KMS-11 (cell line): ENCODE measurements at regions not wholly inside any gene's neighbourhood (a gene's known extent, or its start where the extent isn't known, plus 50 kb on each side); places are given as distances from the start of the nearest gene placed in this dataset.

Experiments used
- H2AFZ ChIP-seq: fragments of 200-600 bp; sonication (generic); 2 replicates; pipeline ENCODE4 v1.6.1; 2016; ENCODE audit warnings: antibody characterized with exemption, mixed run types, low read depth
- H3K27ac ChIP-seq: fragments of 200-600 bp; sonication (generic); 2 replicates; pipeline ENCODE4 v1.6.1; 2016; ENCODE audit warnings: mild to moderate bottlenecking, mixed run types
- H3K27me3 ChIP-seq: fragments of 200-600 bp; sonication (generic); 2 replicates; pipeline ENCODE4 v1.6.1; 2017; ENCODE audit warnings: mild to moderate bottlenecking, low read depth, mixed run types, moderate library complexity; ENCODE audit not compliant: insufficient read depth
- H3K36me3 ChIP-seq: fragments of 200-600 bp; sonication (generic); 2 replicates; pipeline ENCODE4 v1.6.1; 2017; ENCODE audit warnings: mild to moderate bottlenecking, mixed run types; ENCODE audit not compliant: insufficient read depth
- H3K4me1 ChIP-seq: fragments of 200-600 bp; sonication (generic); 2 replicates; pipeline ENCODE4 v1.6.1; 2016; ENCODE audit warnings: mild to moderate bottlenecking, low read depth, mixed run types; ENCODE audit not compliant: poor library complexity, severe bottlenecking
- H3K4me2 ChIP-seq: fragments of 200-600 bp; sonication (generic); 2 replicates; pipeline ENCODE4 v1.7.0; 2016; ENCODE audit warnings: mild to moderate bottlenecking, mixed run types
- H3K4me3 ChIP-seq: fragments of 200-600 bp; sonication (generic); IDR thresholded peaks from 2 replicates; pipeline ENCODE4 v1.6.1; 2017; ENCODE audit warnings: low read depth, low read length, mixed read lengths; ENCODE audit not compliant: insufficient read depth
- H3K79me2 ChIP-seq: fragments of 200-600 bp; sonication (generic); 2 replicates; pipeline ENCODE4 v1.6.1; 2016; ENCODE audit warnings: low read depth, mixed run types; ENCODE audit not compliant: insufficient read depth
- H3K9ac ChIP-seq: fragments of 200-600 bp; sonication (generic); 2 replicates; pipeline ENCODE4 v1.6.1; 2016; ENCODE audit warnings: mild to moderate bottlenecking, mixed run types
- H4K20me1 ChIP-seq: fragments of 200-600 bp; sonication (generic); 2 replicates; pipeline ENCODE4 v1.6.1; 2016; ENCODE audit warnings: mild to moderate bottlenecking, mixed run types; ENCODE audit not compliant: insufficient read depth
- CTCF ChIP-seq: fragments of 200-600 bp; sonication (generic); conservative IDR thresholded peaks from 2 replicates; pipeline ENCODE4 v1.6.1; 2017; ENCODE audit warnings: low read depth, mild to moderate bottlenecking, antibody characterized with exemption, low read length, moderate library complexity, mixed read lengths

GRCh38 chr13:90632184-90632583 is 715.3 kb upstream of the MIR17HG start:
- H2AFZ ChIP-seq: no peak overlapping the region
- no peak overlapping the region for H3K4me3 ChIP-seq
- no peak overlapping the region for H3K27ac ChIP-seq
- no peak for TF ChIP-seq CTCF
- H3K27me3 ChIP-seq: no peaks in the 10 kb centered on the region
- no peak overlapping the region for H3K9ac ChIP-seq
- H4K20me1 ChIP-seq: no peaks in the 10 kb centered on the region
- H3K79me2 ChIP-seq: no peaks in the 10 kb centered on the region
- H3K36me3 ChIP-seq: no peaks in the 10 kb centered on the region
- H3K4me2 ChIP-seq: no peak overlapping the region
- H3K4me1 ChIP-seq: no peaks in the 10 kb centered on the region

- Histone ChIP-seq H3K4me3 (no peak overlapping the region), H2AFZ (no peak overlapping the region), H3K36me3 (no peaks in the 10 kb centered on the region), H3K79me2 (no peaks in the 10 kb centered on the region), H4K20me1 (no peaks in the 10 kb centered on the region), H3K4me2 (no peak overlapping the region), H3K9ac (no peak overlapping the region), H3K4me1 (no peaks in the 10 kb centered on the region), H3K27ac (no peak overlapping the region), H3K27me3 (no peaks in the 10 kb centered on the region)
- TF ChIP-seq CTCF: no peak
Observed at GRCh38 chr13:90633849-90634248, 713.6 kb upstream of the MIR17HG start.

- Histone ChIP-seq H3K4me1 (no peaks in the 10 kb centered on the region), H3K27me3 (no peaks in the 10 kb centered on the region), H3K4me3 (no peak overlapping the region), H3K9ac (no peak overlapping the region), H3K79me2 (no peaks in the 10 kb centered on the region), H2AFZ (no peak overlapping the region), H3K36me3 (no peaks in the 10 kb centered on the region), H3K4me2 (no peak overlapping the region), H4K20me1 (no peaks in the 10 kb centered on the region), H3K27ac (no peak overlapping the region)
- no peak for TF ChIP-seq CTCF
Observed at GRCh38 chr13:90640976-90641375, 706.5 kb upstream of the MIR17HG start.

- no peak for TF ChIP-seq CTCF
- Histone ChIP-seq H2AFZ (no peak overlapping the region), H3K79me2 (no peaks in the 10 kb centered on the region), H3K36me3 (no peaks in the 10 kb centered on the region), H3K27me3 (no peaks in the 10 kb centered on the region), H3K4me2 (no peak overlapping the region), H3K9ac (no peak overlapping the region), H3K4me3 (no peak overlapping the region), H4K20me1 (no peaks in the 10 kb centered on the region), H3K27ac (no peak overlapping the region), H3K4me1 (no peaks in the 10 kb centered on the region)
Observed at GRCh38 chr13:90641884-90642283, 705.6 kb upstream of the MIR17HG start.

GRCh38 chr13:90645582-90645981 is 701.9 kb upstream of the MIR17HG start:
- Histone ChIP-seq H3K36me3 (no peaks in the 10 kb centered on the region), H3K4me1 (no peaks in the 10 kb centered on the region), H3K4me3 (no peak overlapping the region), H3K4me2 (no peak overlapping the region), H3K27me3 (no peaks in the 10 kb centered on the region), H3K9ac (no peak overlapping the region), H3K27ac (no peak overlapping the region), H2AFZ (no peak overlapping the region), H3K79me2 (no peaks in the 10 kb centered on the region), H4K20me1 (no peaks in the 10 kb centered on the region)
- no peak for TF ChIP-seq CTCF
